CD8-positive, alpha-beta memory T cell (primary cell): ENCODE measurements at regions not wholly inside any gene's neighbourhood (a gene's known extent, or its start where the extent isn't known, plus 50 kb on each side); places are given as distances from the start of the nearest gene placed in this dataset.

ENCODE experiments used
- CTCF ChIA-PET: fragments of 350-600 bp; sonication (Branson Sonifier 250); formaldehyde crosslinking; loops from one replicate; lab custom pipeline; 2021; ENCODE audit warnings: antibody characterized with exemption; lab: Charles Lee
- POLR2A ChIA-PET: fragments of 350-600 bp; sonication (Branson Sonifier 250); formaldehyde crosslinking; loops from one replicate; lab custom pipeline; 2021; ENCODE audit warnings: antibody characterized with exemption; lab: Charles Lee
- DNase-seq, 5 donors: peaks; one replicate each; pipeline versions ENCODE4 v3.0.0 to v3.0.0-alpha.2; 2020 to 2022; ENCODE audit warnings: mixed read lengths in 1 of 5
- H3K27ac ChIP-seq: one replicate; pipeline ENCODE4 v1.7.0; 2013; ENCODE audit warnings: low read depth, mild to moderate bottlenecking, low read length, moderate library complexity
- H3K27me3 ChIP-seq: 2 replicates; pipeline ENCODE4 v1.7.0; 2013; ENCODE audit warnings: low read length, mild to moderate bottlenecking; ENCODE audit not compliant: insufficient read depth, poor library complexity, severe bottlenecking
- H3K36me3 ChIP-seq: 2 replicates; pipeline ENCODE4 v1.7.0; 2013; ENCODE audit warnings: mild to moderate bottlenecking, low read length, moderate library complexity; ENCODE audit not compliant: insufficient read depth
- H3K4me1 ChIP-seq: 2 replicates; pipeline ENCODE4 v1.7.0; 2013; ENCODE audit warnings: mild to moderate bottlenecking, low read length, moderate library complexity; ENCODE audit not compliant: insufficient read depth
- H3K4me3 ChIP-seq: 2 replicates; pipeline ENCODE4 v1.7.0; 2013; ENCODE audit warnings: mild to moderate bottlenecking, low read length
- H3K9me3 ChIP-seq: 2 replicates; pipeline ENCODE4 v1.7.0; 2013; ENCODE audit warnings: mild to moderate bottlenecking, low read length
- H3K27ac Mint-ChIP-seq, 8 donors: one replicate each; pipeline ENCODE4 v1.8.0; 2020 to 2021; ENCODE audit warnings: mixed read lengths in 8 of 8, mild to moderate bottlenecking in 6 of 8, inconsistent platforms in 3 of 8, moderate library complexity in 3 of 8
- H3K27me3 Mint-ChIP-seq, 2 donors: one replicate each; pipeline ENCODE4 v1.8.0; 2020 to 2021; ENCODE audit warnings: mixed read lengths in 2 of 2, mild to moderate bottlenecking in 1 of 2, moderate library complexity in 1 of 2
- H3K36me3 Mint-ChIP-seq, 3 donors: one replicate each; pipeline ENCODE4 v1.8.0; 2020 to 2021; ENCODE audit warnings: mixed read lengths in 3 of 3, inconsistent platforms in 1 of 3, mild to moderate bottlenecking in 1 of 3
- H3K4me1 Mint-ChIP-seq, 3 donors: one replicate each; pipeline ENCODE4 v1.8.0; 2020 to 2021; ENCODE audit warnings: mixed read lengths in 3 of 3, inconsistent platforms in 1 of 3, mild to moderate bottlenecking in 1 of 3
- H3K4me3 Mint-ChIP-seq, 7 donors: one replicate each; pipeline ENCODE4 v1.8.0; 2020 to 2021; ENCODE audit warnings: mixed read lengths in 7 of 7, mild to moderate bottlenecking in 6 of 7, moderate library complexity in 4 of 7, inconsistent platforms in 2 of 7
- H3K9me3 Mint-ChIP-seq, 5 donors: one replicate each; pipeline ENCODE4 v1.8.0; 2020 to 2022; ENCODE audit warnings: mixed read lengths in 5 of 5, mild to moderate bottlenecking in 3 of 5, moderate library complexity in 2 of 5, inconsistent platforms in 1 of 5

DNA sequence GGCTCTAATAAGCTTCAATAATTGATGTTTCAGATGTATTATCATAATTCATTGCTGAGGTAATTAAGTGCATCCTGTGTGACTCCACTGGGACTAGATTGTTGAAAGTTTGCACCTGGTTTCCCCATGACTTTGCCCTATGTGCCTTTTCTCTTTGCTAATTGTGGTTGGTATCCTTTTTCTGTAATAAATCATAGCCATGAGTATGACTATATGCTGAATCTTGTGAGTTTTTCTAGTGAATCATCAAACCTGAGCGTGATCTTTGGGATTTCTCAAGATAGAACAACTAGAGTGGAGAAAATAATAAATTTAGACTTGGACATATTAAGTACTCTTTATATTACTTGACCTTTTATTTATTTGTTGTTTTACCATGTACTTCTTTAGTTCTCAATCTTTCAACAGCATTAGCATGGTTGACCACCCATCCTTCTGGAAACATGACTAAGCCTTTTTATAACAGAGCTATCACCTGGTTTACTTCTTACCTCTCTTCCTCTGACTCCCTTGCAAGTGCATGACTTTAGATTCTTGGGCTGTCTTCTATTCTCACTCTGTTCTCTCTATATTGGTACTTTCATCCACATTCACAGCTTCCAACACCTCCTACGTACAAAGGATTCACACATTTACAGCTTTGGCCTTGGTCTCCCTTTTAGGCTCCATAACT, 239.6 kb upstream of the TAS2R1 start:
- no peak overlapping the region for H3K4me3 Mint-ChIP-seq
- Histone ChIP-seq H3K4me3 (no peak overlapping the region), H3K27me3 (no peaks in the 10 kb centered on the region), H3K9me3 (peaks cover 7% of the 10 kb centered on the region), H3K27ac (no peak overlapping the region), H3K36me3 (no peaks in the 10 kb centered on the region), H3K4me1 (no peaks in the 10 kb centered on the region)
- no peak overlapping the region for H3K27ac Mint-ChIP-seq
- peaks cover 21 to 36% (median 28%) of the 10 kb centered on the region in 5 donors for H3K9me3 Mint-ChIP-seq
- H3K27me3 Mint-ChIP-seq = no peaks in the 10 kb centered on the region
- DNase-seq = no peak
- no peaks in the 10 kb centered on the region for H3K4me1 Mint-ChIP-seq
- ChIA-PET POLR2A (no interaction called here), CTCF (no interaction called here)
- peaks cover 0 to 3% (median 0%) of the 10 kb centered on the region in 3 donors for H3K36me3 Mint-ChIP-seq

DNA sequence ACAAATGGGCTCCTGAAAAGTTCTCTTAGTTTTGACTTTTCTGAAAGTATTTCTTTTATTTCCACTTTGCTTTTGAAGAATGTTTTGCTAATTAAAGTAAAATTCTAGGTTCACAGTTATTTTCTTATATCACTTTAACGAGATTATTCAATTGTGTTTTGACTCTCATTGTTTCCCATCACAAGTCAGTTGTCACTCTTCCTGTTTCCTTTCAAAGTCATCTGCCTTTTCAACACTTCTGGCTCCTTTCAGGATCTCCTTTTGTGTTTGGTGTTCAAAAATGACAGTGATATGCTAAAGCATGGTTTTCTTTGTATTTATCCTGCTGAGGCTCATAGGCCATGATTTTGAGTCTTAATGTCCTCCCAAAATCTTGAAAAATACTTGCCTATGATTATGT, 235.4 kb upstream of the TAS2R1 start:
- CTCF ChIA-PET = no interaction called here
- Mint-ChIP-seq H3K4me1 (no peaks in the 10 kb centered on the region), H3K36me3 (peaks cover 0 to 3% (median 0%) of the 10 kb centered on the region in 3 donors), H3K9me3 (peaks cover 20 to 39% (median 29%) of the 10 kb centered on the region in 5 donors), H3K27me3 (no peaks in the 10 kb centered on the region), H3K4me3 (no peak overlapping the region), H3K27ac (no peak overlapping the region)
- Histone ChIP-seq H3K27ac (no peak overlapping the region), H3K27me3 (no peaks in the 10 kb centered on the region), H3K9me3 (peaks cover 7% of the 10 kb centered on the region), H3K4me1 (no peaks in the 10 kb centered on the region), H3K36me3 (no peaks in the 10 kb centered on the region), H3K4me3 (no peak overlapping the region)
- POLR2A ChIA-PET = no interaction called here
- DNase-seq = no peak

DNA sequence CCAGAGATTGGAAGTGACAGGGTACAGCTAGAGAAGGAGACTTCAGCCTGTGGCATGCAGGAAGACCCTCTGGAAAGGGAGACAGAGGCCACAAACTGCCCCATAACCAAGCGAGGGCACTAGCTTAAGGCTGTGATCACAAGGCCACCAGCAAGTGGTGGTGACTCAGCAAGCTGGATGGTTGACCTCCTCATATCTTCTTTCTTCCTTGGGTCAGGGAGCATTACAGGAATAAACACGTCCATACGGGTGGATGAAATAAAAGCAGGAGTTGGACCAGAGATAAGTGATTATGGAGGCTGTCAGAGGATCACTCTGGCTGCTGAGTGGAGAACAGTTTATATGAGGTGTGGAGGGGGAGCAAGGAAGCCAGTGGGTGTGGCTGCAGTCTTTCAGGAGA, 234.6 kb upstream of the TAS2R1 start:
- H3K27ac Mint-ChIP-seq = no peak overlapping the region
- Histone ChIP-seq H3K36me3 (no peaks in the 10 kb centered on the region), H3K9me3 (peaks cover 7% of the 10 kb centered on the region), H3K27me3 (no peaks in the 10 kb centered on the region), H3K27ac (no peak overlapping the region), H3K4me1 (no peaks in the 10 kb centered on the region), H3K4me3 (no peak overlapping the region)
- no peaks in the 10 kb centered on the region for H3K27me3 Mint-ChIP-seq
- peaks cover 21 to 39% (median 25%) of the 10 kb centered on the region in 5 donors for H3K9me3 Mint-ChIP-seq
- DNase-seq = no peak
- H3K4me3 Mint-ChIP-seq = no peak overlapping the region
- ChIA-PET POLR2A (no interaction called here), CTCF (no interaction called here)
- H3K4me1 Mint-ChIP-seq = no peaks in the 10 kb centered on the region
- H3K36me3 Mint-ChIP-seq = peaks cover 0 to 3% (median 0%) of the 10 kb centered on the region in 3 donors

DNA sequence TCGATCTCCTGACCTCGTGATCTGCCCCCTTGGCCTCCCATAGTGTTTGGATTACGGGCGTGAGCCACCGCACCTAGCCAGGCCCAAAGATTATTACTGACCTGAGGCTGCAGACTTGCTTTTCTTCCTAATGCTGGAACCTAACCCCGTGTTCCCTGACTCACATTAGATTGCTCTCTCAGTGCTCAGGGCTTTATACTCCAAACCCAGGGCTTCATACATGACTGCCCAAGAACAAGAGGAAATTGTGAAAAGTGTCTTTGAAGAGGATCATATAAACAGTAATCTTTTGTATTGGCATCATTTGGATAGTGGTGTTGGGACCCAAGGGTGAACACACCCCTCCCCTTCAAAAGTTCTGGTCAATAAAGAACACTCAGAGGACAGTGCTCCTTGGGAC, 233.3 kb upstream of the TAS2R1 start:
- H3K9me3 Mint-ChIP-seq = peaks cover 15 to 33% (median 21%) of the 10 kb centered on the region in 5 donors
- no peaks in the 10 kb centered on the region for H3K36me3 Mint-ChIP-seq
- CTCF ChIA-PET = no interaction called here
- H3K4me3 Mint-ChIP-seq = no peak overlapping the region
- H3K27me3 Mint-ChIP-seq = no peaks in the 10 kb centered on the region
- POLR2A ChIA-PET = no interaction called here
- H3K27ac Mint-ChIP-seq = no peak overlapping the region
- no peak overlapping the region for H3K27ac ChIP-seq
- H3K9me3 ChIP-seq = peaks cover 7% of the 10 kb centered on the region
- H3K4me1 Mint-ChIP-seq = no peaks in the 10 kb centered on the region
- no peak overlapping the region for H3K4me3 ChIP-seq
- no peaks in the 10 kb centered on the region for H3K27me3 ChIP-seq
- no peaks in the 10 kb centered on the region for H3K36me3 ChIP-seq
- DNase-seq = no peak
- H3K4me1 ChIP-seq = no peaks in the 10 kb centered on the region

DNA sequence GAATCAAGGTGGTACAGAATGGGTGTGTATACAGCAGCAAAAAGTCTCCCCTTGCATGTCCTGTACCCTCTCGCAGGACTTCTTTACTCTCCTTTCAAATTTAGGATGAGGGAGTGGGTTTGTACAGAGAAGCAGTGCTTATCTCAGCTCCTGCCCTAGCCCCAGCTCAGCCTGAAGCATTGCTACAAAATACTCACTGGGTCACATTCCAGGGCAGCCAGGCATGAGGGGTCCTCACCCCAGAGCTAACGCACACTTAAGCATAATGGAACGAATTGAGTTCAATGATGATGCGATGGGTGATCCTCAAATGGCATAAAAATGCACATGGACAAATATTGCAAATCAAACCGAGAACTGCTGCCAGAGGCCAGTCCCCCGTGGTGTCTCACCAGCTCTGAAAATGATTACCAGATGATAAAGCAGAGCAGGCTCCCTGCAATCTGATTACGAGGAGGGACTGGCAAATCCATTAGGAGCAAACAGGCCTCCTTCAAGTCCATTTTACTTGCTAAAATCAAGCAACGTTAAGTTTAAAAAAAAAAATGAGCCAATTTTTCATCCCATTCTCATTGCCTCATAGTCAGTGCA, 231.6 kb upstream of the TAS2R1 start:
- ChIA-PET POLR2A (no interaction called here), CTCF (no interaction called here)
- no peaks in the 10 kb centered on the region for H3K36me3 Mint-ChIP-seq
- no peak for DNase-seq
- H3K27me3 Mint-ChIP-seq = no peaks in the 10 kb centered on the region
- H3K9me3 ChIP-seq = peaks cover 7% of the 10 kb centered on the region
- no peak overlapping the region for H3K4me3 ChIP-seq
- no peak overlapping the region for H3K4me3 Mint-ChIP-seq
- H3K36me3 ChIP-seq = no peaks in the 10 kb centered on the region
- no peaks in the 10 kb centered on the region for H3K4me1 Mint-ChIP-seq
- no peak overlapping the region for H3K27ac Mint-ChIP-seq
- no peaks in the 10 kb centered on the region for H3K27me3 ChIP-seq
- H3K4me1 ChIP-seq = no peaks in the 10 kb centered on the region
- no peak overlapping the region for H3K27ac ChIP-seq
- H3K9me3 Mint-ChIP-seq = peaks cover 14 to 22% (median 19%) of the 10 kb centered on the region in 5 donors

DNA sequence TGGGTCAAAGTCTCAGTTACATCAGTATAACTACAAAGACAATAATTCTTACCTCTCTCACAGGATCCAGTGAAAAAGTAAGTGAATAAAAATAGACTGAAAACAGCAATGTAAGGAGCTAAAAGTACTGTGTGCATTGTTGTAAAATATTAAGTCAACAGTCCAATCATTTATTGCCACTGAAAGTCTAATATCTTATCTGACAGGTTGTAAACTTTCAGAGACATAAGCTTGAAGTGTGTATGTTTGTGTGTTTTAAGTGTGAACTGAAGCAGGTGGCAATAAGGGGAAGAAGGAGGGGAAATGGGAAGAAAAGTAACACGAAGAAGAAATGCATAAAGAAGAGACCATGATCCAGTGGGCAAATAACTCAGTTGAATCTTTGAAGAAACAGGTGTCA, 229.7 kb upstream of the TAS2R1 start:
- Histone ChIP-seq H3K4me1 (no peaks in the 10 kb centered on the region), H3K4me3 (no peak overlapping the region), H3K9me3 (no peaks in the 10 kb centered on the region), H3K27me3 (no peaks in the 10 kb centered on the region), H3K36me3 (no peaks in the 10 kb centered on the region), H3K27ac (no peak overlapping the region)
- CTCF ChIA-PET = no interaction called here
- no peak overlapping the region for H3K4me3 Mint-ChIP-seq
- H3K27me3 Mint-ChIP-seq = no peaks in the 10 kb centered on the region
- no peak overlapping the region for H3K27ac Mint-ChIP-seq
- DNase-seq = no peak
- H3K4me1 Mint-ChIP-seq = no peaks in the 10 kb centered on the region
- POLR2A ChIA-PET = no interaction called here
- peaks cover 2 to 5% (median 3%) of the 10 kb centered on the region in 5 donors for H3K9me3 Mint-ChIP-seq
- no peaks in the 10 kb centered on the region for H3K36me3 Mint-ChIP-seq

DNA sequence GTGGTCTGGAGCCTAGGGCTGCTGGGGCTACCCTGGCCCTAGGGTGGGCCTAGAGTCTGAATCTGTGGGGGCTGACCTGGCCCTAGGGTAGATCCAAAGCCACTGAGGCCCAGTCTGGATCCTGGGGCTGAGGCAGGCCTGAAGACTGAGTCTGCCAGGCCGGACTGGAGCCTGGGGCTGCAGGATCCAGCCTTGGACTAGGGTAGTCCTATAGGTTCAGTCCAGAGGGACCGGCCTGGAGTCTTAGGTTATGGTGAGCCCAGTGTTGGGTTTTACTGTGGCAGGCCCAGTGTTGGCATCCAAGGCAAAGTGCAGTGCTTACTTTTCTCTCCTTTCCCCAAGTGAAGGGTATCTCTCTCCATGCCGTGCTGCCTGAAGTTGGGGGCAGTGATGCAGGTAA, 227.9 kb upstream of the TAS2R1 start:
- H3K27me3 Mint-ChIP-seq = no peaks in the 10 kb centered on the region
- no peaks in the 10 kb centered on the region for H3K27me3 ChIP-seq
- no peak overlapping the region for H3K27ac ChIP-seq
- CTCF ChIA-PET = no interaction called here
- no peaks in the 10 kb centered on the region for H3K36me3 ChIP-seq
- H3K4me3 ChIP-seq = no peak overlapping the region
- no peaks in the 10 kb centered on the region for H3K36me3 Mint-ChIP-seq
- POLR2A ChIA-PET = no interaction called here
- H3K4me1 ChIP-seq = no peaks in the 10 kb centered on the region
- no peak overlapping the region for H3K4me3 Mint-ChIP-seq
- no peaks in the 10 kb centered on the region for H3K4me1 Mint-ChIP-seq
- H3K9me3 ChIP-seq = no peaks in the 10 kb centered on the region
- DNase-seq = no peak
- peaks cover 0 to 5% (median 2%) of the 10 kb centered on the region in 5 donors for H3K9me3 Mint-ChIP-seq
- no peak overlapping the region for H3K27ac Mint-ChIP-seq

DNA sequence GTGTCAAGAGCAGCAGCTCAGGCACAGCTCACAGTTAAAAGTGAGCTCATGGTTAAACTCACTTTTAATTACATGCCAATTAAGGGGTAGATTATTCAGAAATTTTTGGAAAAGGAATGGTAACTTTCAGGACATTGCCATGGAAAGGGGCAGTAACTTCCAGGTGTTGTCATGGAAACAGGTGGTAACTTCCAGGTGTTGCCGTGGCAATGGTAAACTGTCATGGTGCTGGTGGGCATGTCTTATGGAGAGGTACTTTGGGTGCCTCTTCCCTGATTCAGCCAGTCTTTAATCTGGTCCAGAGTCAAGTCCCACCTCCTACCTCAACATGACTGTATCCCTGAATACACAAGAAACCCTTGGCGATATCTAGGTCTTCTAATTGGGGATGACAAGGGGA, 223.2 kb upstream of the TAS2R1 start:
- Mint-ChIP-seq H3K27ac (no peak overlapping the region), H3K4me3 (no peak overlapping the region), H3K27me3 (peaks cover 0 to 1% of the 10 kb centered on the region in 2 donors), H3K36me3 (no peaks in the 10 kb centered on the region), H3K9me3 (peaks cover 0 to 13% (median 3%) of the 10 kb centered on the region in 5 donors), H3K4me1 (no peaks in the 10 kb centered on the region)
- Histone ChIP-seq H3K9me3 (no peaks in the 10 kb centered on the region), H3K4me1 (no peaks in the 10 kb centered on the region), H3K27ac (no peak overlapping the region), H3K36me3 (no peaks in the 10 kb centered on the region), H3K27me3 (no peaks in the 10 kb centered on the region), H3K4me3 (no peak overlapping the region)
- DNase-seq = no peak
- ChIA-PET CTCF (no interaction called here), POLR2A (no interaction called here)
